OCI-LY3 (cell line): ENCODE measurements at regions not wholly inside any gene's neighbourhood (a gene's known extent, or its start where the extent isn't known, plus 50 kb on each side); places are given as distances from the start of the nearest gene placed in this dataset.
"Not testable (repeated sequence)": the region's sequence is repeated elsewhere in the genome, so short reads cannot be mapped to it uniquely, and the experiment has no call there.

Source experiments
- H2AFZ ChIP-seq: fragments of 200-600, 300-600 bp; shearing (Covaris generic); 2 replicates; pipeline ENCODE4 v1.6.0; 2014; ENCODE audit warnings: antibody characterized with exemption, low read depth, low read length
- H3K27ac ChIP-seq: fragments of 200-600, 300-600 bp; sonication (generic); 2 replicates; pipeline ENCODE4 v1.5.1; 2014; ENCODE audit warnings: mild to moderate bottlenecking, low read length, moderate library complexity, mixed read lengths
- H3K27me3 ChIP-seq: fragments of 200-600, 300-600 bp; sonication (generic); 2 replicates; pipeline ENCODE4 v1.6.1; 2014; ENCODE audit warnings: low read depth, low read length, mixed read lengths
- H3K36me3 ChIP-seq: fragments of 200-600, 300-600 bp; sonication (generic); replicated peaks from 2 replicates; pipeline ENCODE3; 2014; ENCODE audit warnings: low read depth, low read length, mixed read lengths
- H3K4me1 ChIP-seq: fragments of 300-600, 200-600 bp; sonication (generic); 2 replicates; pipeline ENCODE4 v1.6.1; 2014; ENCODE audit warnings: low read length, mixed read lengths
- H3K4me2 ChIP-seq: fragments of 200-600, 300-600 bp; sonication (generic); 2 replicates; pipeline ENCODE4 v1.6.1; 2014; ENCODE audit warnings: low read length, mixed read lengths
- H3K4me3 ChIP-seq: fragments of 300-600, 200-600 bp; sonication (generic); 2 replicates; pipeline ENCODE4 v1.5.1; 2014; ENCODE audit warnings: antibody characterized with exemption, mild to moderate bottlenecking, low read length, moderate library complexity
- H3K79me2 ChIP-seq: fragments of 300-600, 200-600 bp; shearing (Covaris generic); 2 replicates; pipeline ENCODE4 v1.6.1; 2014; ENCODE audit warnings: mild to moderate bottlenecking, low read length, mixed read lengths
- H3K9ac ChIP-seq: fragments of 300-600, 200-600 bp; shearing (Covaris generic); 2 replicates; pipeline ENCODE4 v1.6.0; 2014; ENCODE audit warnings: mild to moderate bottlenecking, low read length, moderate library complexity
- H3K9me3 ChIP-seq: fragments of 200-600, 300-600 bp; shearing (Covaris generic); 2 replicates; pipeline ENCODE4 v1.6.1; 2014; ENCODE audit warnings: low read length, mixed read lengths; ENCODE audit not compliant: insufficient read depth
- H4K20me1 ChIP-seq: fragments of 200-600, 300-600 bp; sonication (generic); 2 replicates; pipeline ENCODE4 v1.6.1; 2016; ENCODE audit warnings: low read length, mixed read lengths; ENCODE audit not compliant: insufficient read depth
- CTCF ChIP-seq: fragments of 200-600, 300-600 bp; sonication (generic); IDR thresholded peaks from 2 replicates; pipeline ENCODE4 v1.5.1; 2014; ENCODE audit warnings: antibody characterized with exemption, low read length, low read depth
- EZH2phosphoT487 ChIP-seq: fragments of 200-600 bp; shearing (Covaris generic); IDR thresholded peaks from 2 replicates; pipeline ENCODE4 v1.6.1; 2018; ENCODE audit warnings: antibody characterized with exemption, mixed run types, low read depth

GRCh38 chr2:88999365-88999764, 307.9 kb downstream of the RPIA start:
- TF ChIP-seq CTCF: no peak
- TF ChIP-seq EZH2phosphoT487: no peak
- Histone ChIP-seq H2AFZ (no peak overlapping the region), H3K4me3 (no peak overlapping the region), H3K36me3 (no peaks in the 10 kb centered on the region), H3K4me1 (no peaks in the 10 kb centered on the region), H3K9ac (no peak overlapping the region), H3K79me2 (no peaks in the 10 kb centered on the region), H3K9me3 (no peaks in the 10 kb centered on the region), H3K27me3 (no peaks in the 10 kb centered on the region), H3K27ac (no peak overlapping the region), H4K20me1 (no peaks in the 10 kb centered on the region), H3K4me2 (no peak overlapping the region)

GRCh38 chr2:89000235-89000634, 308.8 kb downstream of the RPIA start:
- Histone ChIP-seq H3K4me1 (no peaks in the 10 kb centered on the region), H3K27ac (no peak overlapping the region), H3K27me3 (no peaks in the 10 kb centered on the region), H3K4me2 (no peak overlapping the region), H3K36me3 (no peaks in the 10 kb centered on the region), H3K4me3 (no peak overlapping the region), H3K79me2 (no peaks in the 10 kb centered on the region), H3K9ac (no peak overlapping the region), H3K9me3 (no peaks in the 10 kb centered on the region), H4K20me1 (no peaks in the 10 kb centered on the region), H2AFZ (no peak overlapping the region)
- no peak for TF ChIP-seq EZH2phosphoT487
- no peak for TF ChIP-seq CTCF

- not testable (repeated sequence) for H3K27ac ChIP-seq, H3K9me3 ChIP-seq, H3K4me2 ChIP-seq, H3K27me3 ChIP-seq, H3K79me2 ChIP-seq, H3K9ac ChIP-seq, H3K36me3 ChIP-seq, H3K4me3 ChIP-seq, H3K4me1 ChIP-seq, H4K20me1 ChIP-seq, H2AFZ ChIP-seq
Measured at GRCh38 chr2:89004238-89004637, 312.8 kb downstream of the RPIA start.

DNA sequence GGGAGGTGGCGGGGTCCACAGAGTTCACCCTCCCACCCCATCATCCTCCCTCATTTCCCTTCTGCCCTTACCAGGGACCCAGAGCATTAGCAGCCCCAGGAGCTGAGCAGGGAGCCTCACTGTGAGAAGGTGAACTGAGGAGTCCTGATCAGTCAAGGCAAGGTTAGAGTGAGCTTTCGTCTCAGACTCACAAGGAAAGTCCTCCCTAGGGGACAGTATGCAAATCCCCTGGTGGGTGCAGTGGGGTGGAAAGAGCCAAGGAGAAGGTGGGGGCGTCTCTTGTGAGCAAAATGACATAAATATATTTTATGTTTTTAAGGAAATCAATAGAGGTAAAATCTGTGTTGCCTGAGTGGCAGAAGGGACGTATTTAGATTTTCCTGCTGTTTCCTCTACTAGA, 329.1 kb downstream of the RPIA start:
- H3K4me3 ChIP-seq, H3K36me3 ChIP-seq, H2AFZ ChIP-seq, H3K9ac ChIP-seq, H3K4me1 ChIP-seq, H3K27me3 ChIP-seq, H3K79me2 ChIP-seq, H3K9me3 ChIP-seq, H4K20me1 ChIP-seq, H3K27ac ChIP-seq, H3K4me2 ChIP-seq: not testable (repeated sequence)

GRCh38 chr2:89026296-89026695, 334.8 kb downstream of the RPIA start:
- H3K4me2 ChIP-seq, H3K79me2 ChIP-seq, H3K9me3 ChIP-seq, H3K27me3 ChIP-seq, H2AFZ ChIP-seq, H3K4me3 ChIP-seq, H3K4me1 ChIP-seq, H4K20me1 ChIP-seq, H3K9ac ChIP-seq, H3K27ac ChIP-seq, H3K36me3 ChIP-seq: not testable (repeated sequence)

GRCh38 chr2:89027115-89027514, 335.6 kb downstream of the RPIA start:
- H3K9me3 ChIP-seq, H3K4me3 ChIP-seq, H3K27ac ChIP-seq, H3K79me2 ChIP-seq, H2AFZ ChIP-seq, H3K27me3 ChIP-seq, H4K20me1 ChIP-seq, H3K4me2 ChIP-seq, H3K36me3 ChIP-seq, H3K4me1 ChIP-seq, H3K9ac ChIP-seq: not testable (repeated sequence)

GRCh38 chr2:89027536-89027935, 336.1 kb downstream of the RPIA start:
- not testable (repeated sequence) for H3K9me3 ChIP-seq, H3K4me2 ChIP-seq, H2AFZ ChIP-seq, H3K9ac ChIP-seq, H3K36me3 ChIP-seq, H3K79me2 ChIP-seq, H4K20me1 ChIP-seq, H3K4me1 ChIP-seq, H3K4me3 ChIP-seq, H3K27me3 ChIP-seq, H3K27ac ChIP-seq

- not testable (repeated sequence) for H3K79me2 ChIP-seq, H3K27ac ChIP-seq
Measured at GRCh38 chr2:89029257-89029656, 337.8 kb downstream of the RPIA start.

More at GRCh38 chr2:89029257-89029656, 337.8 kb downstream of the RPIA start:
- not testable (repeated sequence) for H3K9ac ChIP-seq, H2AFZ ChIP-seq, H3K36me3 ChIP-seq, H3K4me2 ChIP-seq, H3K27me3 ChIP-seq, H3K4me1 ChIP-seq, H3K4me3 ChIP-seq, H3K9me3 ChIP-seq, H4K20me1 ChIP-seq
